ENCODE measurements at regions not wholly inside any gene's neighbourhood (a gene's known extent, or its start where the extent isn't known, plus 50 kb on each side); places are given as distances from the start of the nearest gene placed in this dataset.

DNA sequence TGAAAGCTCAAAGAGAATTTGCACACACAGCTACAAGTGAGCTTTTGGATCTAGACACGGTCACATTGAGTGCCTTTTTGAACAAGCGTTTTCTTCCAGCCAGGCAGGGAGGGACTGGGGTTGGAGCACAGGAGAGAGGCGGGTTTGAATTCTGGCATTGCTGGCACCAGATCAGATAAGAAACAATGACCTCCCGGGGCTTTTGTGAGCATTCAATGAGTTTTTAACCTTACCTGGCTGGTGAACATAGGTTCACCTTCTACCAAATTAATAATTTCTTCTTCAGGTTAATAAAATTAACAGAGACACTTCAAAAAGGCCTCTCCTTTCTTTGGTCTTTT, 312.9 kb upstream of the MSX2 start:
- Histone ChIP-seq H3K9me3 (no peaks in the 10 kb centered on the region), H3K36me3 (no peaks in the 10 kb centered on the region), H3K4me1 (no peaks in the 10 kb centered on the region), H3K27ac (no peak overlapping the region), H3K9ac (ENCODE audit: low read depth in 2 of 2, low read length in 2 of 2) (no peak overlapping the region), H3K27me3 (no peaks in the 10 kb centered on the region), H3K4me3 (no peak overlapping the region)
- no peak for DNase-seq
- TF ChIP-seq, protein P1, sequence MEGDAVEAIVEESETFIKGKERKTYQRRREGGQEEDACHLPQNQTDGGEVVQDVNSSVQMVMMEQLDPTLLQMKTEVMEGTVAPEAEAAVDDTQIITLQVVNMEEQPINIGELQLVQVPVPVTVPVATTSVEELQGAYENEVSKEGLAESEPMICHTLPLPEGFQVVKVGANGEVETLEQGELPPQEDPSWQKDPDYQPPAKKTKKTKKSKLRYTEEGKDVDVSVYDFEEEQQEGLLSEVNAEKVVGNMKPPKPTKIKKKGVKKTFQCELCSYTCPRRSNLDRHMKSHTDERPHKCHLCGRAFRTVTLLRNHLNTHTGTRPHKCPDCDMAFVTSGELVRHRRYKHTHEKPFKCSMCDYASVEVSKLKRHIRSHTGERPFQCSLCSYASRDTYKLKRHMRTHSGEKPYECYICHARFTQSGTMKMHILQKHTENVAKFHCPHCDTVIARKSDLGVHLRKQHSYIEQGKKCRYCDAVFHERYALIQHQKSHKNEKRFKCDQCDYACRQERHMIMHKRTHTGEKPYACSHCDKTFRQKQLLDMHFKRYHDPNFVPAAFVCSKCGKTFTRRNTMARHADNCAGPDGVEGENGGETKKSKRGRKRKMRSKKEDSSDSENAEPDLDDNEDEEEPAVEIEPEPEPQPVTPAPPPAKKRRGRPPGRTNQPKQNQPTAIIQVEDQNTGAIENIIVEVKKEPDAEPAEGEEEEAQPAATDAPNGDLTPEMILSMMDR (IDR thresholded peaks at IDR 0.05), result no peak
- intact Hi-C loops (cut with DNase I), result no loop called here

DNA sequence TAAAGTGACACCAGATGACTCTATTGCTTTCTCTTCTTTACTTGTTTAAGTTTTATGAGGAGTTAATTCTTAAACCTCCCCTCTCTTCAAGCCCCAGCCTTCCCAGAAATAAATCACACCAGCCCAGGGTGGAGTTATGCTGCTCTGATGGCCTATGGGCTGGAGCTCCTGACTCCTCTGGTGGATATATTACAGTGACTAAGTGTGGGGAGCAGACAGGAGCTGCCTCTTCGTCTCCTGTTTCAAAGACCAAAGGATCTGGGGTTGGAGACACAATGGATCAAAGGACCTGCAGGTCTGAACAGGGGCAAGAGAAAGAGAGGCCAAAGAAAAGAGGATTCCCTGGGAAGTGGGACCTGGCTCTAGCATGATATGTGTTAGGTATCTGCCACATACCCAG, 312.0 kb upstream of the MSX2 start:
- TF ChIP-seq, protein P1 (IDR thresholded peaks at IDR 0.05), result no peak
- H3K4me3 ChIP-seq, result no peak overlapping the region
- no peak overlapping the region for H3K27ac ChIP-seq
- no peaks in the 10 kb centered on the region for H3K9me3 ChIP-seq
- intact Hi-C loops (cut with DNase I), result no loop called here
- H3K4me1 ChIP-seq, result no peaks in the 10 kb centered on the region
- no peaks in the 10 kb centered on the region for H3K36me3 ChIP-seq
- H3K9ac ChIP-seq (ENCODE audit: low read depth in 2 of 2, low read length in 2 of 2), result no peak overlapping the region
- no peaks in the 10 kb centered on the region for H3K27me3 ChIP-seq
- DNase-seq, result no peak

DNA sequence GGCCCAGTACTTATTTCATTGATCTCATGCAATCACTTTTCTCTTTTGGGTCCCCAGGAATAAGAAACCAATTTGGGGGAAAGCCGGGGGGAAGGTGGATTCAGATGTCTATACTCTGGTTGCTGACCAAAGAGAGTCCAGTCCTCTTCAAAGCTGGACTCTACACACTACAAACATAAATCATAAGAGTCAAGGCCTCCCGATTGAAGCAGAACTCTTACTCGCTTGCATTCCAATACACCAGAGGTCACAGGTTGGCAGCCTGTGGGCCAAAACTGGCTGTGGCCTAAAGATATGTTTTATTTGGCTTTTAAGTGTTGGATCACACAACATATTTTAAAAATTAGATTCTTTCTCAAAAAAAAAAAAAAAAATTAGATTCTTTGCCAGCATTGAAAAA, 311.4 kb upstream of the MSX2 start:
- no peak for DNase-seq
- Histone ChIP-seq H3K4me1 (no peaks in the 10 kb centered on the region), H3K9me3 (no peaks in the 10 kb centered on the region), H3K36me3 (no peaks in the 10 kb centered on the region), H3K9ac (ENCODE audit: low read depth in 2 of 2, low read length in 2 of 2) (no peak overlapping the region), H3K27ac (no peak overlapping the region), H3K4me3 (no peak overlapping the region), H3K27me3 (no peaks in the 10 kb centered on the region)
- intact Hi-C loops (cut with DNase I), result no loop called here
- TF ChIP-seq, protein P1 (IDR thresholded peaks at IDR 0.05), result no peak

DNA sequence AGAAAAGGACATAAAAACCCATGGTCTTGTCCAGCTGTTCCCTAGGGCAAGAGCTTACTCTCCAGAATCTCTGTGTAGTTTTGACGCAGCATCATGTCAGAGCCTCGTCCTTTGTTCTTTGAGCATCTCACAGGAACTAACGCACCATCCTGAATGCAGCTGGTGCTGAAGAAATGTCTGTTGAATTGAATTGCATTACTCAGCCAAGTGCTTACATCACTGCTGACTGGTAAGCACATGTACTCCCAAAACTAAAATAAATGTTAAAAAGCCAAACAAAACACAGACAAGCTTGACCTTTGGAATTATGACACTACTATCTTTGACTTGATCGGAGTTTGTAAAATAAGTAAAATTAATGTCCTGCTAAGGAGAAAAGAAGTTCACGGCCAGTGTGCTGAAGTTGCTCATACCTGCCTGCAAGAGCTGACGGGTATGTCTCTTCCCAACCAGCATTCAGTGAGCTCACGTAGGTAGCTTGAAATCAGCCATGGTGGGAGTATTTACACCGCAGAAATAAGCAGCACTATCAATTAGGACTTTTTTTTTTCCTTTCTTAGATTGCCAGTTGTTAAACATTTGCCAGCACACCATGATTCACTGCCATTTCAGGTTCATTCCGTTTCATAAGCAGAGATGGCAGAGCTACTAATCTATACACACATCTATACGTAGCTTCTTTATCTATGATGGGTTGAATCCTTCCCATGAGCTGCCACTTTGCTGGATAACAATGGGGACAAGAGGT, 310.6 kb upstream of the MSX2 start:
- H3K9ac ChIP-seq (ENCODE audit: low read depth in 2 of 2, low read length in 2 of 2), result no peak overlapping the region
- H3K4me1 ChIP-seq, result no peaks in the 10 kb centered on the region
- TF ChIP-seq, protein P1 (IDR thresholded peaks at IDR 0.05), result no peak
- no peaks in the 10 kb centered on the region for H3K36me3 ChIP-seq
- H3K4me3 ChIP-seq, result no peak overlapping the region
- no peak overlapping the region for H3K27ac ChIP-seq
- intact Hi-C loops (cut with DNase I), result no loop called here
- no peak for DNase-seq
- H3K27me3 ChIP-seq, result no peaks in the 10 kb centered on the region
- no peaks in the 10 kb centered on the region for H3K9me3 ChIP-seq

DNA sequence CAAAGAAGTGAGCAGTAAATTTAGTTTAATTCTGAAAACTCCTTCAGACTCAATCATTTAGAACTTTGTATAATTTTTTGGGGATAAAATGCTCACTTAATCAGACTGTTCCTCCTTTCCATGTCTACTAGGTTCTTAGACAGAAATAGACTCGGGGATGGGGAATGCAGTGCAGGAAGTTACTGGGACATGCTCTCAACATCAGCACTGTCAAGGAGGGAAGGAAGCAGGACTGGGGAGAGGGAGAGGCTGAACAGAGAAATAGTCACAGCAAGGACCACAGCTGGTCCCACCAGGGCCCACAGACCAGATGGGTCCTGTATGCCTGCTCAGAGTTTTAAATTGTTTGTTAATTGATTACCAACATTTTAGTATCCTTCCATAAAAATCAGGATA, 310.1 kb upstream of the MSX2 start:
- no peaks in the 10 kb centered on the region for H3K27me3 ChIP-seq
- intact Hi-C loops (cut with DNase I), result no loop called here
- H3K27ac ChIP-seq, result no peak overlapping the region
- TF ChIP-seq, protein P1 (IDR thresholded peaks at IDR 0.05), result no peak
- no peaks in the 10 kb centered on the region for H3K9me3 ChIP-seq
- H3K4me3 ChIP-seq, result no peak overlapping the region
- H3K4me1 ChIP-seq, result no peaks in the 10 kb centered on the region
- no peak overlapping the region for H3K9ac ChIP-seq (ENCODE audit: low read depth in 2 of 2, low read length in 2 of 2)
- H3K36me3 ChIP-seq, result no peaks in the 10 kb centered on the region
- no peak for DNase-seq
